Panc1 (cell line): ENCODE measurements at regions not wholly inside any gene's neighbourhood (a gene's known extent, or its start where the extent isn't known, plus 50 kb on each side); places are given as distances from the start of the nearest gene placed in this dataset.

Source experiments
- ATAC-seq: fragments of 200-7000 bp; cut with Tn5 transposase; 2 replicates; pipeline ENCODE4 v1.9.1; 2020; ENCODE audit warnings: mild to moderate bottlenecking, moderate library complexity
- BruUV-seq: library from RNA; stranded (reverse); fragments of 400-500 nt; replicated peaks from 2 replicates; lab custom pipeline; 2021; lab: Mats Ljungman, UMichigan
- CTCF ChIA-PET: fragments of 300-600 bp; sonication (Branson Sonifier 250); formaldehyde crosslinking; loops from one replicate; lab custom pipeline; 2022; ENCODE audit warnings: antibody characterized with exemption; lab: Charles Lee
- POLR2A ChIA-PET: fragments of 300-600 bp; sonication (Branson Sonifier 250); formaldehyde crosslinking; loops from one replicate; lab custom pipeline; 2022; ENCODE audit warnings: antibody characterized with exemption; lab: Charles Lee
- DNase-seq: peaks from one replicate; pipeline ENCODE4 v3.0.0-alpha.2; 2010; ENCODE audit warnings: low read depth, low spot score
- H3K27ac ChIP-seq: 2 replicates; pipeline ENCODE4 v1.5.1; 2011; ENCODE audit warnings: mild to moderate bottlenecking, low read length, inconsistent platforms
- H3K27me3 ChIP-seq: fragments of 200-500 bp; sonication (Bioruptor generic); 2 replicates; pipeline ENCODE4 v1.6.0; 2014; ENCODE audit warnings: low read length, inconsistent platforms; ENCODE audit not compliant: control insufficient read depth, insufficient read depth
- H3K36me3 ChIP-seq: fragments of 200-500 bp; sonication (Bioruptor generic); 2 replicates; pipeline ENCODE4 v1.5.1; 2014; ENCODE audit warnings: inconsistent platforms, mild to moderate bottlenecking, low read length, moderate library complexity; ENCODE audit not compliant: control insufficient read depth, insufficient read depth
- H3K4me1 ChIP-seq: 2 replicates; pipeline ENCODE4 v1.5.1; 2011; ENCODE audit warnings: inconsistent platforms, mild to moderate bottlenecking, low read length, moderate library complexity; ENCODE audit not compliant: control insufficient read depth, insufficient read depth
- H3K4me3 ChIP-seq, 2 experiments: 2 replicates each; pipeline ENCODE4 v1.5.1; 2011 to 2012; ENCODE audit warnings: low read depth in 2 of 2, low read length in 2 of 2, mild to moderate bottlenecking in 2 of 2, inconsistent platforms in 1 of 2, moderate library complexity in 1 of 2
- H3K9me3 ChIP-seq: fragments of 200-500 bp; sonication (Bioruptor generic); 2 replicates; pipeline ENCODE4 v1.5.1; 2014; ENCODE audit warnings: low read depth, mild to moderate bottlenecking, inconsistent platforms, low read length, moderate library complexity; ENCODE audit not compliant: control insufficient read depth, insufficient read depth
- CTCF ChIP-seq: fragments of 450-650 bp; IDR thresholded peaks from 2 replicates; pipeline ENCODE4 v1.5.1; 2017; ENCODE audit warnings: mild to moderate bottlenecking
- POLR2AphosphoS5 ChIP-seq: IDR thresholded peaks from 2 replicates; pipeline ENCODE4 v1.6.1; 2012; ENCODE audit warnings: mild to moderate bottlenecking, low read depth, low read length, moderate library complexity
- SIN3A ChIP-seq: IDR thresholded peaks from 2 replicates; pipeline ENCODE4 v1.6.1; 2012; ENCODE audit warnings: low read depth, mild to moderate bottlenecking, low read length, moderate library complexity, borderline replicate concordance; ENCODE audit not compliant: insufficient read depth
- TCF7L2 ChIP-seq: IDR thresholded peaks from 2 replicates; pipeline ENCODE4 v1.6.1; 2011; ENCODE audit warnings: mild to moderate bottlenecking, low read depth, low read length, inconsistent platforms
- in situ Hi-C: cut with HindIII; loops from 2 replicates; pipeline ENCODE4 v1.10.0; 2016; ENCODE audit warnings: low sequenced_read_pairs, low pct_unique_long_range_greater_than_20kb
- intact Hi-C: fragments of 100-400 bp; cut with micrococcal nuclease; formaldehyde crosslinking; loops from one replicate; pipeline ENCODE4 v1.10.0; 2022; ENCODE audit not compliant: unreplicated experiment
- TF ChIP-seq, protein P1 (sequence below), 2 experiments: IDR thresholded peaks; 2 replicates each; pipeline ENCODE4 v1.6.1; 2011 to 2012; ENCODE audit warnings: low read depth in 2 of 2, control low read depth in 1 of 2, low read length in 1 of 2, mild to moderate bottlenecking in 1 of 2, moderate library complexity in 1 of 2; ENCODE audit not compliant: insufficient read depth in 1 of 2

GRCh38 chr6:152846825-152847224, 96.2 kb downstream of the VIP start:
- no peak for ATAC-seq
- Histone ChIP-seq H3K4me3 (no peak overlapping the region), H3K9me3 (no peaks in the 10 kb centered on the region), H3K36me3 (no peaks in the 10 kb centered on the region), H3K27ac (no peak overlapping the region), H3K4me1 (no peaks in the 10 kb centered on the region), H3K27me3 (no peaks in the 10 kb centered on the region)
- intact Hi-C loops (no loop called here), in situ Hi-C loops (no loop called here)
- CTCF ChIA-PET: no interaction called here
- BruUV-seq: no TSS peak
- DNase-seq: no peak
- POLR2A ChIA-PET: no interaction called here
- TF ChIP-seq CTCF (no peak), POLR2AphosphoS5 (no peak)

DNA sequence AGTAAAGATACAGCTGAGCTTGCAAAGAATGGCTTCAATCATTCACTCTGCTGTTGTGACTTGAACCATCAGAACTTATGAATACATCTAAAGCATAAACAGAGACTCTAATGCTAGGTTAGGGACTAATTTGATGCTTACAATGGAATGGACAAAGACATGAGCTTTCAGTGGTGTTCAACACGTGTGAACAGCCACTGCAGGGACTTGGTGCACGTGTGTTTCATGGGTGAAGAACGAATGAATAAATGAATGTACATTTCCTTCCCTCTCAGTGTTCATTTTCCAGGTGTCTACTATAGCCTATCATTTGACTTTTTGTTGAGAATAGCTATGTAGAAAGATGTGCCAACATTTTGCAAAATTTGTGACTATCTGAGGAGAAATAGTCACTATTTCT, 98.3 kb downstream of the VIP start:
- H3K36me3 ChIP-seq: no peaks in the 10 kb centered on the region
- no peaks in the 10 kb centered on the region for H3K9me3 ChIP-seq
- BruUV-seq: no TSS peak
- ChIA-PET CTCF (interaction anchor here (0.7 kb wide), 1 partner anchor 54 kb away, joined by 4 read pairs; no protein-coding TSS in a partner anchor), POLR2A (no interaction called here)
- no peak for DNase-seq
- H3K4me3 ChIP-seq: no peak overlapping the region
- H3K4me1 ChIP-seq: no peaks in the 10 kb centered on the region
- H3K27me3 ChIP-seq: no peaks in the 10 kb centered on the region; the same call in 1 of the 2 replicates
- TF ChIP-seq SIN3A: no peak
- TF ChIP-seq TCF7L2: no peak
- TF ChIP-seq CTCF: no peak
- TF ChIP-seq, protein P1, sequence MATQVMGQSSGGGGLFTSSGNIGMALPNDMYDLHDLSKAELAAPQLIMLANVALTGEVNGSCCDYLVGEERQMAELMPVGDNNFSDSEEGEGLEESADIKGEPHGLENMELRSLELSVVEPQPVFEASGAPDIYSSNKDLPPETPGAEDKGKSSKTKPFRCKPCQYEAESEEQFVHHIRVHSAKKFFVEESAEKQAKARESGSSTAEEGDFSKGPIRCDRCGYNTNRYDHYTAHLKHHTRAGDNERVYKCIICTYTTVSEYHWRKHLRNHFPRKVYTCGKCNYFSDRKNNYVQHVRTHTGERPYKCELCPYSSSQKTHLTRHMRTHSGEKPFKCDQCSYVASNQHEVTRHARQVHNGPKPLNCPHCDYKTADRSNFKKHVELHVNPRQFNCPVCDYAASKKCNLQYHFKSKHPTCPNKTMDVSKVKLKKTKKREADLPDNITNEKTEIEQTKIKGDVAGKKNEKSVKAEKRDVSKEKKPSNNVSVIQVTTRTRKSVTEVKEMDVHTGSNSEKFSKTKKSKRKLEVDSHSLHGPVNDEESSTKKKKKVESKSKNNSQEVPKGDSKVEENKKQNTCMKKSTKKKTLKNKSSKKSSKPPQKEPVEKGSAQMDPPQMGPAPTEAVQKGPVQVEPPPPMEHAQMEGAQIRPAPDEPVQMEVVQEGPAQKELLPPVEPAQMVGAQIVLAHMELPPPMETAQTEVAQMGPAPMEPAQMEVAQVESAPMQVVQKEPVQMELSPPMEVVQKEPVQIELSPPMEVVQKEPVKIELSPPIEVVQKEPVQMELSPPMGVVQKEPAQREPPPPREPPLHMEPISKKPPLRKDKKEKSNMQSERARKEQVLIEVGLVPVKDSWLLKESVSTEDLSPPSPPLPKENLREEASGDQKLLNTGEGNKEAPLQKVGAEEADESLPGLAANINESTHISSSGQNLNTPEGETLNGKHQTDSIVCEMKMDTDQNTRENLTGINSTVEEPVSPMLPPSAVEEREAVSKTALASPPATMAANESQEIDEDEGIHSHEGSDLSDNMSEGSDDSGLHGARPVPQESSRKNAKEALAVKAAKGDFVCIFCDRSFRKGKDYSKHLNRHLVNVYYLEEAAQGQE (IDR thresholded peaks at IDR 0.05; ENCODE audit: insufficient read depth in 1 of 2, low read depth in 2 of 2, low read length in 1 of 2): no peak
- TF ChIP-seq POLR2AphosphoS5: no peak
- no peak overlapping the region for H3K27ac ChIP-seq
- in situ Hi-C loops: no loop called here
- no peak for ATAC-seq
- intact Hi-C loops: no loop called here
